GM21515 (cell line): ENCODE measurements at regions not wholly inside any gene's neighbourhood (a gene's known extent, or its start where the extent isn't known, plus 50 kb on each side); places are given as distances from the start of the nearest gene placed in this dataset.

Source experiments
- ATAC-seq: cut with Tn5 transposase; IDR thresholded peaks from one replicate; pipeline ENCODE4 v1.9.1; 2021; ENCODE audit not compliant: unreplicated experiment

GRCh38 chr13:105817498-105817897, 718.0 kb downstream of the EFNB2 start:
- no peak for ATAC-seq

GRCh38 chr13:105816994-105817393, 718.5 kb downstream of the EFNB2 start:
- ATAC-seq: no peak

- no peak for ATAC-seq
Measured at GRCh38 chr13:105814902-105815250, 720.6 kb downstream of the EFNB2 start.

- no peak for ATAC-seq
Measured at GRCh38 chr13:105814219-105814901, 721.1 kb downstream of the EFNB2 start.

GRCh38 chr13:105806628-105806920, 728.9 kb downstream of the EFNB2 start:
- no peak for ATAC-seq

- ATAC-seq: no peak
Measured at GRCh38 chr13:105805892-105806627, 729.4 kb downstream of the EFNB2 start.

- no peak for ATAC-seq
Measured at GRCh38 chr13:105804561-105805190, 730.8 kb downstream of the EFNB2 start.

GRCh38 chr13:105799155-105799554, 736.3 kb downstream of the EFNB2 start:
- ATAC-seq: no peak

- ATAC-seq: no peak
Measured at GRCh38 chr13:105798541-105798940, 736.9 kb downstream of the EFNB2 start.

GRCh38 chr13:105796081-105796480, 739.4 kb downstream of the EFNB2 start:
- no peak for ATAC-seq

- ATAC-seq: no peak
Measured at GRCh38 chr13:105790923-105791322, 744.5 kb downstream of the EFNB2 start.

GRCh38 chr13:105788530-105788929, 746.9 kb downstream of the EFNB2 start:
- ATAC-seq: no peak

- ATAC-seq: no peak
Measured at GRCh38 chr13:105787632-105788031, 747.8 kb downstream of the EFNB2 start.

GRCh38 chr13:105785436-105785835, 750.0 kb downstream of the EFNB2 start:
- no peak for ATAC-seq

GRCh38 chr13:105783261-105783660, 752.2 kb downstream of the EFNB2 start:
- no peak for ATAC-seq

GRCh38 chr13:105778196-105778595, 757.3 kb downstream of the EFNB2 start:
- no peak for ATAC-seq

GRCh38 chr13:105774739-105775460, 760.6 kb downstream of the EFNB2 start:
- no peak for ATAC-seq

- ATAC-seq: no peak
Measured at GRCh38 chr13:105773863-105774538, 761.5 kb downstream of the EFNB2 start.

- no peak for ATAC-seq
Measured at GRCh38 chr13:105773241-105773640, 762.2 kb downstream of the EFNB2 start.

GRCh38 chr13:105764486-105764885, 771.0 kb downstream of the EFNB2 start:
- ATAC-seq: no peak

GRCh38 chr13:105763851-105764250, 771.6 kb downstream of the EFNB2 start:
- no peak for ATAC-seq
